ENCODE measurements at regions not wholly inside any gene's neighbourhood (a gene's known extent, or its start where the extent isn't known, plus 50 kb on each side); places are given as distances from the start of the nearest gene placed in this dataset.

DNA sequence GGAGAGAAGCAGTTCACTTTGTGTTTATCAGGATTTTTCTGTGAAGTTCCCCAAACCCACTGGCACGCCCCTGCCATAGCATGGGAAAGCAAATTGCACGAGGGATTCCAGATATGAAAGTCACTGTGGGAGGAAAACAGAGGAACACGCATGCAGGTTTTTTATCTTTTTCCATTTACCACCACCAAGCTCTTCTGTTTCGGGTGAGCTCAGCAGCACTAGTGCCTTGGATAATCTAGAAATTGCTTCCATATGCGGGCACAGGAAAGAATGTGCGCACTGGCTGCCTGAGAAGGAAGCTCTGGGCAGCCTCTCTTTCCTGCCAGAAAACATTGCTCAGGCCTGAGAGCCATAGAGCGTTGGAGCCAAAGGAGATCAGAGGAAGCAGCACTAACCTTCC is 65.9 kb upstream of the WIPF1 start:
- TF ChIP-seq, protein P1, sequence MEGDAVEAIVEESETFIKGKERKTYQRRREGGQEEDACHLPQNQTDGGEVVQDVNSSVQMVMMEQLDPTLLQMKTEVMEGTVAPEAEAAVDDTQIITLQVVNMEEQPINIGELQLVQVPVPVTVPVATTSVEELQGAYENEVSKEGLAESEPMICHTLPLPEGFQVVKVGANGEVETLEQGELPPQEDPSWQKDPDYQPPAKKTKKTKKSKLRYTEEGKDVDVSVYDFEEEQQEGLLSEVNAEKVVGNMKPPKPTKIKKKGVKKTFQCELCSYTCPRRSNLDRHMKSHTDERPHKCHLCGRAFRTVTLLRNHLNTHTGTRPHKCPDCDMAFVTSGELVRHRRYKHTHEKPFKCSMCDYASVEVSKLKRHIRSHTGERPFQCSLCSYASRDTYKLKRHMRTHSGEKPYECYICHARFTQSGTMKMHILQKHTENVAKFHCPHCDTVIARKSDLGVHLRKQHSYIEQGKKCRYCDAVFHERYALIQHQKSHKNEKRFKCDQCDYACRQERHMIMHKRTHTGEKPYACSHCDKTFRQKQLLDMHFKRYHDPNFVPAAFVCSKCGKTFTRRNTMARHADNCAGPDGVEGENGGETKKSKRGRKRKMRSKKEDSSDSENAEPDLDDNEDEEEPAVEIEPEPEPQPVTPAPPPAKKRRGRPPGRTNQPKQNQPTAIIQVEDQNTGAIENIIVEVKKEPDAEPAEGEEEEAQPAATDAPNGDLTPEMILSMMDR (IDR thresholded peaks at IDR 0.05): no peak
- TF ChIP-seq ZFX (IDR thresholded peaks at IDR 0.05; ENCODE audit: borderline replicate concordance): no peak
